ENCODE measurements at regions not wholly inside any gene's neighbourhood (a gene's known extent, or its start where the extent isn't known, plus 50 kb on each side); places are given as distances from the start of the nearest gene placed in this dataset.

GRCh38 chr6:126439040-126439439, 99.1 kb downstream of the CENPW start:
- intact Hi-C loops (cut with micrococcal nuclease), result no loop called here
- Histone ChIP-seq H3K4me3 (replicated peaks in 1 of 2; ENCODE audit: low read depth in 1 of 2, low read length in 2 of 2) (no peak overlapping the region), H3K27ac (ENCODE audit: low read depth, low read length) (no peak overlapping the region), H3K4me1 (ENCODE audit: control insufficient read depth in 1 of 2, insufficient read depth in 2 of 2, low read length in 2 of 2) (no peaks in the 10 kb centered on the region), H3K4me2 (ENCODE audit: low read length) (no peak overlapping the region), H3K9ac (ENCODE audit: low read length) (no peak overlapping the region), H3K9me3 (ENCODE audit: control insufficient read depth in 1 of 2, insufficient read depth in 1 of 2, low read depth in 1 of 2, low read length in 2 of 2) (no peaks in the 10 kb centered on the region), H3K27me3 (ENCODE audit: insufficient read depth, low read length) (no peaks in the 10 kb centered on the region), H3K36me3 (ENCODE audit: control insufficient read depth in 1 of 2, insufficient read depth in 2 of 2, low read length in 2 of 2) (no peaks in the 10 kb centered on the region), H4K20me1 (ENCODE audit: insufficient read depth) (no peaks in the 10 kb centered on the region), H3K9me2 (ENCODE audit: insufficient read depth) (no peaks in the 10 kb centered on the region), H2AFZ (ENCODE audit: low read depth, low read length, poor library complexity, severe bottlenecking) (no peak overlapping the region), H3K79me2 (ENCODE audit: insufficient read depth, low read length) (no peaks in the 10 kb centered on the region)
- BruUV-seq (replicated peaks), result no TSS peak
- DNase-seq (ENCODE audit: low read depth, low spot score), result no peak
- POLR2A ChIA-PET, result no interaction called here
- RAD21 ChIA-PET (ENCODE audit: low non-redundant PET in 1 of 2, low total read pairs in 2 of 2, uncharacterized antibody in 2 of 2, unreplicated experiment in 2 of 2), result no interaction called here
- TF ChIP-seq YY1 (IDR thresholded peaks at IDR 0.05; ENCODE audit: extremely low read depth, insufficient replicate concordance, low read depth, low read length), result no peak
- TF ChIP-seq SP1 (IDR thresholded peaks at IDR 0.05; ENCODE audit: low read depth), result no peak
- TF ChIP-seq CBX3 (IDR thresholded peaks at IDR 0.05; ENCODE audit: low read depth), result no peak
- no peak for TF ChIP-seq ELF1 (IDR thresholded peaks at IDR 0.05; ENCODE audit: borderline replicate concordance, low read depth)
- TF ChIP-seq SRF (IDR thresholded peaks at IDR 0.05; ENCODE audit: low read depth), result no peak
- TF ChIP-seq REST (IDR thresholded peaks at IDR 0.05; ENCODE audit: low read depth), result no peak
- TF ChIP-seq MAX (IDR thresholded peaks at IDR 0.05), result no peak
- no peak for TF ChIP-seq EGR1 (IDR thresholded peaks at IDR 0.05; ENCODE audit: low read depth)
- no peak for TF ChIP-seq POLR2AphosphoS5 (IDR thresholded peaks at IDR 0.05; ENCODE audit: low read depth, low read length)
- no peak for TF ChIP-seq ZBTB33 (IDR thresholded peaks at IDR 0.05; ENCODE audit: extremely low read depth, insufficient replicate concordance, low read length)
- TF ChIP-seq POLR2A (IDR thresholded peaks at IDR 0.05; ENCODE audit: borderline replicate concordance, extremely low read depth, insufficient read depth, insufficient read length), result no peak
- TF ChIP-seq TCF7L2 (IDR thresholded peaks at IDR 0.05; ENCODE audit: borderline replicate concordance, extremely low read depth, insufficient read depth, insufficient read length), result no peak
- TF ChIP-seq JUND (IDR thresholded peaks at IDR 0.05), result no peak
- TF ChIP-seq CTCF (IDR thresholded peaks at IDR 0.05 in 2 of 3, conservative IDR thresholded peaks at IDR 0.05 in 1 of 3; ENCODE audit: borderline replicate concordance in 1 of 3, insufficient read depth in 1 of 3, low read depth in 2 of 3, low read length in 2 of 3), result no peak
- no peak for TF ChIP-seq CEBPB (IDR thresholded peaks at IDR 0.05; ENCODE audit: low read depth)
- no peak for TF ChIP-seq EZH2 (IDR thresholded peaks at IDR 0.05)
- TF ChIP-seq ZFX (IDR thresholded peaks at IDR 0.05), result no peak
- no peak for TF ChIP-seq ZNF274 (IDR thresholded peaks at IDR 0.05; ENCODE audit: low read depth, low read length)
- CTCF ChIA-PET, result no interaction called here
- ATAC-seq, result no peak
